Thyroid gland (tissue), 4 donors: ENCODE measurements at regions not wholly inside any gene's neighbourhood (a gene's known extent, or its start where the extent isn't known, plus 50 kb on each side); places are given as distances from the start of the nearest gene placed in this dataset.

Source experiments
- CTCF ChIP-seq, 6 experiments: fragments of 200-600 bp in 3 of 6; fragments of 450-650 bp in 3 of 6; sonication (generic) in 3 of 6; IDR thresholded peaks; one replicate each; pipeline ENCODE4 v1.5.1; 2016 to 2019; ENCODE audit warnings: antibody characterized with exemption in 6 of 6, mild to moderate bottlenecking in 2 of 6, inconsistent platforms in 1 of 6, moderate library complexity in 1 of 6
- POLR2A ChIP-seq, 2 donors: fragments of 450-650 bp; IDR thresholded peaks; one replicate each; pipeline ENCODE4 v1.6.1; 2017; ENCODE audit warnings: antibody characterized with exemption in 2 of 2, mild to moderate bottlenecking in 2 of 2, moderate library complexity in 1 of 2

DNA sequence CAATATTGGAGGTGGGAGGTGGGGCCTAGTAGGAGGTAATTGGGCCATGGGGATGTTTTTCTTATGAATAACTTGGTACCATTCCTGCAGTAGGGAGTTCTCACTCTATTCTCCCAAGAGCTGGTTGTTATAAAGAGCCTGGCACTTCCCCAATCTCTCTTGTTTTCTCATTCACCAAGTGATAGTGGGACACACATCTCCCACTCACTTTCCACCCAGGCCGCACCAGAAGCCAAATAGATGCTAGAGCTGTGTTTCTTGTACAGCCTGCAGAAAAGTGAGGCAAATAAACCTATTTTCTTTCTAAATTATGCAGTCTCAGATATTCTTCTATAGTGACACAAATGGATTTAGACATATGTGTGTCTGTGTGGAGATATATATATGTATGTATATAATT, 117.6 kb downstream of the ANKRD50 start:
- TF ChIP-seq POLR2A (IDR thresholded peaks at IDR 0.05) (no peak), CTCF (IDR thresholded peaks at IDR 0.05) (no peak)
